NCI-H82 treated with DMSO at 0.1 percent for 48 hours (cell line): ENCODE measurements at regions not wholly inside any gene's neighbourhood (a gene's known extent, or its start where the extent isn't known, plus 50 kb on each side); places are given as distances from the start of the nearest gene placed in this dataset.
A peak's percentile ranks its signal among the peaks of the same experiment; 100 is the strongest.

Experiments used
- DNase-seq: peaks from one replicate; lab custom pipeline; 2025; ENCODE audit not compliant: unreplicated experiment; lab: John Stamatoyannopoulos, UW

GRCh38 chr1:78792756-78793155 lies 143.1 kb downstream of the IFI44 start:
- no peak for DNase-seq

GRCh38 chr1:78797108-78797781 lies 147.6 kb downstream of the IFI44 start:
- DNase-seq: no peak

GRCh38 chr1:78799926-78800325 lies 150.3 kb downstream of the IFI44 start:
- no peak for DNase-seq

- no peak for DNase-seq
These were observed 164.5 kb downstream of the IFI44 start for GRCh38 chr1:78814176-78814575.

GRCh38 chr1:78825561-78825960 lies 175.9 kb downstream of the IFI44 start:
- no peak for DNase-seq

- no peak for DNase-seq
These were observed 176.9 kb downstream of the ADGRL4 start for GRCh38 chr1:78829644-78830043.

GRCh38 chr1:78830321-78830720 lies 176.2 kb downstream of the ADGRL4 start:
- no peak for DNase-seq

- DNase-seq: no peak
These were observed 174.7 kb downstream of the ADGRL4 start for GRCh38 chr1:78831731-78832360.

GRCh38 chr1:78833491-78833890 lies 173.0 kb downstream of the ADGRL4 start:
- DNase-seq: no peak

GRCh38 chr1:78834201-78834741 lies 172.3 kb downstream of the ADGRL4 start:
- no peak for DNase-seq

- no peak for DNase-seq
These were observed 169.8 kb downstream of the ADGRL4 start for GRCh38 chr1:78836726-78837125.

- peak; percentile 30 for DNase-seq
These were observed 166.7 kb downstream of the ADGRL4 start for GRCh38 chr1:78839704-78840277.
